Erythroblast (primary cell): ENCODE measurements at regions not wholly inside any gene's neighbourhood (a gene's known extent, or its start where the extent isn't known, plus 50 kb on each side); places are given as distances from the start of the nearest gene placed in this dataset.

Experiments used
- GATA1 ChIP-seq: IDR thresholded peaks from 2 replicates; pipeline ENCODE4 v1.6.1; 2011; ENCODE audit warnings: low read depth, mild to moderate bottlenecking, control low read depth, low read length, moderate library complexity
- POLR2A ChIP-seq: IDR thresholded peaks from 2 replicates; pipeline ENCODE4 v1.6.1; 2011; ENCODE audit warnings: mild to moderate bottlenecking, low read length

GRCh38 chr1:81725823-81726222 lies 74.9 kb upstream of the ADGRL2 start:
- TF ChIP-seq POLR2A (no peak), GATA1 (no peak)
